HepG2 (cell line): ENCODE measurements at regions not wholly inside any gene's neighbourhood (a gene's known extent, or its start where the extent isn't known, plus 50 kb on each side); places are given as distances from the start of the nearest gene placed in this dataset.

ENCODE experiments used
- ATF7-NPFF ChIP-seq: sonication (generic); formaldehyde crosslinking; IDR thresholded peaks from 2 replicates; pipeline ENCODE4 v1.8.1; 2023; ENCODE audit warnings: mild to moderate bottlenecking, low read depth, missing genetic modification reagents, moderate library complexity
- GLI4 ChIP-seq: sonication (generic); formaldehyde crosslinking; IDR thresholded peaks from 2 replicates; pipeline ENCODE4 v1.5.1; 2020; ENCODE audit warnings: missing genetic modification reagents, mild to moderate bottlenecking, moderate library complexity, borderline replicate concordance
- GTF2F1 ChIP-seq: fragments of 150-350 bp; IDR thresholded peaks from 2 replicates; pipeline ENCODE4 v1.6.1; 2014; ENCODE audit warnings: low read length
- HMG20A ChIP-seq: IDR thresholded peaks from 2 replicates; pipeline ENCODE4 v1.6.1; 2016; ENCODE audit warnings: borderline replicate concordance
- IKZF1 ChIP-seq: fragments of 450-650 bp; IDR thresholded peaks from 2 replicates; pipeline ENCODE4 v1.7.1; 2016
- KLF6 ChIP-seq: IDR thresholded peaks from 2 replicates; pipeline ENCODE4 v1.8.0; 2016; ENCODE audit warnings: missing biosample characterization, missing genetic modification reagents
- MTA3 ChIP-seq: sonication (generic); formaldehyde crosslinking; IDR thresholded peaks from 2 replicates; pipeline ENCODE4 v1.4.0; 2020; ENCODE audit warnings: missing genetic modification reagents
- MYNN ChIP-seq: sonication (generic); formaldehyde crosslinking; IDR thresholded peaks from 2 replicates; pipeline ENCODE4 v1.4.0; 2020; ENCODE audit warnings: mild to moderate bottlenecking, low read depth, missing genetic modification reagents
- PHF21A ChIP-seq: sonication (generic); formaldehyde crosslinking; IDR thresholded peaks from 2 replicates; pipeline ENCODE4 v1.5.0; 2020; ENCODE audit warnings: mild to moderate bottlenecking, missing genetic modification reagents
- RCOR2 ChIP-seq: IDR thresholded peaks from 2 replicates; pipeline ENCODE4 v1.6.1; 2016; ENCODE audit warnings: missing biosample characterization, missing genetic modification reagents
- SNAPC2 ChIP-seq: sonication (generic); formaldehyde crosslinking; IDR thresholded peaks from 2 replicates; pipeline ENCODE4 v1.8.1; 2022; ENCODE audit warnings: mild to moderate bottlenecking, missing genetic modification reagents
- SNRNP70 ChIP-seq: fragments of 200-400 bp; formaldehyde crosslinking; IDR thresholded peaks from 2 replicates; pipeline ENCODE4 v1.6.1; 2017; ENCODE audit warnings: mild to moderate bottlenecking, low read depth, low read length, moderate library complexity
- SP1 ChIP-seq, 2 experiments: fragments of 450-650 bp in 1 of 2; sonication (generic) in 1 of 2; formaldehyde crosslinking in 1 of 2; IDR thresholded peaks; 2 replicates each; pipeline versions ENCODE4 v1.4.0 to v1.6.1; 2016 to 2020; ENCODE audit warnings: missing genetic modification reagents in 1 of 2
- SUZ12 ChIP-seq: fragments of 150-350 bp; IDR thresholded peaks from 2 replicates; pipeline ENCODE4 v1.6.1; 2014; ENCODE audit warnings: low read depth, low read length
- TBL1XR1 ChIP-seq: fragments of 150-350 bp; IDR thresholded peaks from 2 replicates; pipeline ENCODE4 v1.6.1; 2014; ENCODE audit warnings: borderline replicate concordance, low read length; ENCODE audit not compliant: partially characterized antibody
- TEAD2 ChIP-seq: sonication (generic); formaldehyde crosslinking; IDR thresholded peaks from 2 replicates; pipeline ENCODE4 v1.9.0; 2021; ENCODE audit warnings: missing genetic modification reagents
- ZFY ChIP-seq: sonication (generic); formaldehyde crosslinking; IDR thresholded peaks from 2 replicates; pipeline ENCODE4 v1.4.0; 2020; ENCODE audit warnings: missing genetic modification reagents
- ZNF225 ChIP-seq: sonication (generic); formaldehyde crosslinking; IDR thresholded peaks from 2 replicates; pipeline ENCODE4 v1.4.0; 2020; ENCODE audit warnings: mild to moderate bottlenecking, missing genetic modification reagents
- ZNF879 ChIP-seq: sonication (generic); formaldehyde crosslinking; IDR thresholded peaks from 2 replicates; pipeline ENCODE4 v1.8.1; 2023; ENCODE audit warnings: missing genetic modification reagents
- TF ChIP-seq, protein P1 (sequence below): sonication (generic); formaldehyde crosslinking; IDR thresholded peaks from 2 replicates; pipeline ENCODE4 v1.4.0; 2020; ENCODE audit warnings: mild to moderate bottlenecking, missing genetic modification reagents
- TF ChIP-seq, protein P2 (sequence below): sonication (generic); formaldehyde crosslinking; IDR thresholded peaks from 2 replicates; pipeline ENCODE4 v1.4.0; 2020; ENCODE audit warnings: missing genetic modification reagents
- TF ChIP-seq, protein P3 (sequence below): sonication (generic); formaldehyde crosslinking; IDR thresholded peaks from 2 replicates; pipeline ENCODE4 v1.5.1; 2020; ENCODE audit warnings: missing genetic modification reagents, mild to moderate bottlenecking, borderline replicate concordance
- TF ChIP-seq, protein P4 (sequence below): sonication (generic); formaldehyde crosslinking; IDR thresholded peaks from 2 replicates; pipeline ENCODE4 v1.4.0; 2020; ENCODE audit warnings: missing genetic modification reagents
- TF ChIP-seq, protein P5 (sequence below): sonication (generic); formaldehyde crosslinking; IDR thresholded peaks from 2 replicates; pipeline ENCODE4 v1.5.0; 2020; ENCODE audit warnings: missing genetic modification reagents, mild to moderate bottlenecking, borderline replicate concordance

DNA sequence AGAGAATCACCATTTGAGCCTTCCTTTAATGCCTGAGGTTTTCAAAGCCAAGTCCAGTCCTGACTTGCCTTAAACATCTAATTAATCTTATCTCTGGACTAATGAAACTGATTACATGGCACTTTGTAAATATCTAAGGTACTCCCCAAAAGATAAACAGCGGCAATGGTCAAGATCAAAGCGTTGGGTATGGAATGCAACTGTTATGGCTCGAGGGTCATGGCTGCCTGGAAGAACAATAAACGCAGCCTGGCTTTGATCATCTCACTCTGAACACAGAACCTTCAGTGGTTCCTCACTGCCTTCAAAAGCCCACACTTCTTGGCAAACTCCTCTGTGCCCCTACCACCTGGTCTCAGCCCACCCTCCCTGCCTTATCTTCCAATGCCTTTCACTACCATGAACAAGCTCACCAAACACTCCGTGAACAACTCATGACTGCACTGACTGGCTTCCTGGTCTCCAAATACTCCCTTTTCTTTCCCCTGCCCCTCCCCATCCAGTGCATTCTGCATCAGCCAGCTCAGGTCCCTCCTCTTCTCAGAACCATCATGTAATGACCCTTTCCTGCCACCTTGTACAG is 150.2 kb upstream of the NFE2L3 start (continued):
- TF ChIP-seq TBL1XR1 (no peak), SNAPC2 (CRISPR knock-in tag) (0 out of 2 replicates have a peak, but pooled peaks have one; percentile 27), ZNF879 (CRISPR knock-in tag) (no peak), ATF7-NPFF (CRISPR knock-in tag) (no peak), KLF6 (CRISPR knock-in tag) (no peak), SUZ12 (no peak), ZFY (CRISPR knock-in tag) (no peak), TEAD2 (CRISPR knock-in tag) (no peak), MYNN (CRISPR knock-in tag) (no peak), MTA3 (CRISPR knock-in tag) (no peak), PHF21A (CRISPR knock-in tag) (peak; percentile 37; the same call in 1 of the 2 replicates), HMG20A (peak; percentile 71; the same call in 1 of the 2 replicates), ZNF225 (CRISPR knock-in tag) (no peak), IKZF1 (no peak), RCOR2 (CRISPR knock-in tag) (0 out of 2 replicates have a peak, but pooled peaks have one; percentile 20), GLI4 (CRISPR knock-in tag) (no peak), SNRNP70 (no peak), GTF2F1 (no peak), SP1 (IDR thresholded peaks at IDR 0.05) (no peak), SP1 (CRISPR knock-in tag; IDR thresholded peaks at IDR 0.05) (no peak)
- TF ChIP-seq, protein P1, sequence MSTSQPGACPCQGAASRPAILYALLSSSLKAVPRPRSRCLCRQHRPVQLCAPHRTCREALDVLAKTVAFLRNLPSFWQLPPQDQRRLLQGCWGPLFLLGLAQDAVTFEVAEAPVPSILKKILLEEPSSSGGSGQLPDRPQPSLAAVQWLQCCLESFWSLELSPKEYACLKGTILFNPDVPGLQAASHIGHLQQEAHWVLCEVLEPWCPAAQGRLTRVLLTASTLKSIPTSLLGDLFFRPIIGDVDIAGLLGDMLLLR (CRISPR knock-in tag), result no peak
- TF ChIP-seq, protein P2, sequence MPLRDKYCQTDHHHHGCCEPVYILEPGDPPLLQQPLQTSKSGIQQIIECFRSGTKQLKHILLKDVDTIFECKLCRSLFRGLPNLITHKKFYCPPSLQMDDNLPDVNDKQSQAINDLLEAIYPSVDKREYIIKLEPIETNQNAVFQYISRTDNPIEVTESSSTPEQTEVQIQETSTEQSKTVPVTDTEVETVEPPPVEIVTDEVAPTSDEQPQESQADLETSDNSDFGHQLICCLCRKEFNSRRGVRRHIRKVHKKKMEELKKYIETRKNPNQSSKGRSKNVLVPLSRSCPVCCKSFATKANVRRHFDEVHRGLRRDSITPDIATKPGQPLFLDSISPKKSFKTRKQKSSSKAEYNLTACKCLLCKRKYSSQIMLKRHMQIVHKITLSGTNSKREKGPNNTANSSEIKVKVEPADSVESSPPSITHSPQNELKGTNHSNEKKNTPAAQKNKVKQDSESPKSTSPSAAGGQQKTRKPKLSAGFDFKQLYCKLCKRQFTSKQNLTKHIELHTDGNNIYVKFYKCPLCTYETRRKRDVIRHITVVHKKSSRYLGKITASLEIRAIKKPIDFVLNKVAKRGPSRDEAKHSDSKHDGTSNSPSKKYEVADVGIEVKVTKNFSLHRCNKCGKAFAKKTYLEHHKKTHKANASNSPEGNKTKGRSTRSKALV, result no peak
- TF ChIP-seq, protein P3, sequence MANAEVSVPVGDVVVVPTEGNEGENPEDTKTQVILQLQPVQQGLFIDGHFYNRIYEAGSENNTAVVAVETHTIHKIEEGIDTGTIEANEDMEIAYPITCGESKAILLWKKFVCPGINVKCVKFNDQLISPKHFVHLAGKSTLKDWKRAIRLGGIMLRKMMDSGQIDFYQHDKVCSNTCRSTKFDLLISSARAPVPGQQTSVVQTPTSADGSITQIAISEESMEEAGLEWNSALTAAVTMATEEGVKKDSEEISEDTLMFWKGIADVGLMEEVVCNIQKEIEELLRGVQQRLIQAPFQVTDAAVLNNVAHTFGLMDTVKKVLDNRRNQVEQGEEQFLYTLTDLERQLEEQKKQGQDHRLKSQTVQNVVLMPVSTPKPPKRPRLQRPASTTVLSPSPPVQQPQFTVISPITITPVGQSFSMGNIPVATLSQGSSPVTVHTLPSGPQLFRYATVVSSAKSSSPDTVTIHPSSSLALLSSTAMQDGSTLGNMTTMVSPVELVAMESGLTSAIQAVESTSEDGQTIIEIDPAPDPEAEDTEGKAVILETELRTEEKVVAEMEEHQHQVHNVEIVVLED (CRISPR knock-in tag), result no peak
- TF ChIP-seq, protein P4, sequence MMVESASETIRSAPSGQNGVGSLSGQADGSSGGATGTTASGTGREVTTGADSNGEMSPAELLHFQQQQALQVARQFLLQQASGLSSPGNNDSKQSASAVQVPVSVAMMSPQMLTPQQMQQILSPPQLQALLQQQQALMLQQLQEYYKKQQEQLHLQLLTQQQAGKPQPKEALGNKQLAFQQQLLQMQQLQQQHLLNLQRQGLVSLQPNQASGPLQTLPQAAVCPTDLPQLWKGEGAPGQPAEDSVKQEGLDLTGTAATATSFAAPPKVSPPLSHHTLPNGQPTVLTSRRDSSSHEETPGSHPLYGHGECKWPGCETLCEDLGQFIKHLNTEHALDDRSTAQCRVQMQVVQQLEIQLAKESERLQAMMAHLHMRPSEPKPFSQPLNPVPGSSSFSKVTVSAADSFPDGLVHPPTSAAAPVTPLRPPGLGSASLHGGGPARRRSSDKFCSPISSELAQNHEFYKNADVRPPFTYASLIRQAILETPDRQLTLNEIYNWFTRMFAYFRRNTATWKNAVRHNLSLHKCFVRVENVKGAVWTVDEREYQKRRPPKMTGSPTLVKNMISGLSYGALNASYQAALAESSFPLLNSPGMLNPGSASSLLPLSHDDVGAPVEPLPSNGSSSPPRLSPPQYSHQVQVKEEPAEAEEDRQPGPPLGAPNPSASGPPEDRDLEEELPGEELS (CRISPR knock-in tag), result peak; percentile 81
- TF ChIP-seq, protein P5, sequence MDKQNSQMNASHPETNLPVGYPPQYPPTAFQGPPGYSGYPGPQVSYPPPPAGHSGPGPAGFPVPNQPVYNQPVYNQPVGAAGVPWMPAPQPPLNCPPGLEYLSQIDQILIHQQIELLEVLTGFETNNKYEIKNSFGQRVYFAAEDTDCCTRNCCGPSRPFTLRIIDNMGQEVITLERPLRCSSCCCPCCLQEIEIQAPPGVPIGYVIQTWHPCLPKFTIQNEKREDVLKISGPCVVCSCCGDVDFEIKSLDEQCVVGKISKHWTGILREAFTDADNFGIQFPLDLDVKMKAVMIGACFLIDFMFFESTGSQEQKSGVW, result no peak
